SK-N-SH (cell line): ENCODE measurements at regions not wholly inside any gene's neighbourhood (a gene's known extent, or its start where the extent isn't known, plus 50 kb on each side); places are given as distances from the start of the nearest gene placed in this dataset.

Experiments used
- CHD2 ChIP-seq: fragments of 150-350 bp; IDR thresholded peaks from 2 replicates; pipeline ENCODE4 v1.6.1; 2018; ENCODE audit warnings: low read length; ENCODE audit not compliant: partially characterized antibody
- CTCF ChIP-seq: fragments of 200-600 bp; sonication (generic); IDR thresholded peaks from 2 replicates; pipeline ENCODE4 v1.6.1; 2017; ENCODE audit warnings: antibody characterized with exemption, mild to moderate bottlenecking, moderate library complexity
- EZH2phosphoT487 ChIP-seq: fragments of 200-600 bp; sonication (generic); IDR thresholded peaks from 2 replicates; pipeline ENCODE4 v1.6.1; 2017; ENCODE audit warnings: low read depth, mixed run types, mild to moderate bottlenecking, antibody characterized with exemption, moderate library complexity, borderline replicate concordance
- MAX ChIP-seq: IDR thresholded peaks from 2 replicates; pipeline ENCODE4 v1.4.0; 2012; ENCODE audit warnings: low read depth
- REST ChIP-seq: IDR thresholded peaks from 2 replicates; pipeline ENCODE4 v1.6.1; 2012; ENCODE audit warnings: mild to moderate bottlenecking, low read depth, low read length, moderate library complexity
- SMC3 ChIP-seq: IDR thresholded peaks from 2 replicates; pipeline ENCODE4 v1.6.1; 2012; ENCODE audit warnings: low read depth, low read length, improper control_type of control experiment

- TF ChIP-seq REST (no peak), SMC3 (no peak), CHD2 (no peak), MAX (no peak), CTCF (no peak), EZH2phosphoT487 (no peak)
These were observed 308.3 kb downstream of the CRPPA start for GRCh38 chr7:16113058-16113457.
